SK-N-SH treated with all-trans-retinoic acid at 6 μM for 48 hours (cell line): ENCODE measurements at regions not wholly inside any gene's neighbourhood (a gene's known extent, or its start where the extent isn't known, plus 50 kb on each side); places are given as distances from the start of the nearest gene placed in this dataset.

Experiments
- ARNTL ChIP-seq: fragments of 450-650 bp; formaldehyde crosslinking; IDR thresholded peaks from 2 replicates; pipeline ENCODE4 v1.5.0; 2020; ENCODE audit warnings: low read depth, mild to moderate bottlenecking, moderate library complexity, borderline replicate concordance
- CSRNP3 ChIP-seq: fragments of 250-450 bp; sonication (Bioruptor Pico); IDR thresholded peaks from 2 replicates; pipeline ENCODE4 v1.5.1; 2021; ENCODE audit warnings: mild to moderate bottlenecking, moderate library complexity
- ESRRG ChIP-seq: fragments of 250-450 bp; sonication (Bioruptor Pico); IDR thresholded peaks from 2 replicates; pipeline ENCODE4 v1.6.1; 2021; ENCODE audit warnings: mild to moderate bottlenecking

- TF ChIP-seq ESRRG (CRISPR knock-in tag) (no peak), CSRNP3 (CRISPR knock-in tag) (no peak), ARNTL (CRISPR knock-in tag) (no peak)
Measured at GRCh38 chr4:169810325-169811323, 52.9 kb upstream of the HPF1 start.
